Chondrocyte (in vitro differentiated cells): ENCODE measurements at regions not wholly inside any gene's neighbourhood (a gene's known extent, or its start where the extent isn't known, plus 50 kb on each side); places are given as distances from the start of the nearest gene placed in this dataset.
A peak's percentile ranks its signal among the peaks of the same experiment; 100 is the strongest.

Experiments
- DNase-seq: peaks from one replicate; pipeline ENCODE4 v3.0.0; 2021; ENCODE audit warnings: mixed read lengths, low spot score
- H3K27ac Mint-ChIP-seq: one replicate; pipeline ENCODE4 v1.8.0; 2021; ENCODE audit warnings: mild to moderate bottlenecking, moderate library complexity, mixed read lengths; ENCODE audit not compliant: unreplicated experiment
- H3K27me3 Mint-ChIP-seq: 2 replicates; pipeline ENCODE4 v1.8.0; 2021; ENCODE audit warnings: low read depth, mixed read lengths
- H3K36me3 Mint-ChIP-seq: 2 replicates; pipeline ENCODE4 v1.8.0; 2021; ENCODE audit warnings: low read depth, mixed read lengths
- H3K4me1 Mint-ChIP-seq: 2 replicates; pipeline ENCODE4 v1.8.0; 2021; ENCODE audit warnings: low read depth, mild to moderate bottlenecking, mixed read lengths
- H3K4me3 Mint-ChIP-seq: one replicate; pipeline ENCODE4 v1.8.0; 2021; ENCODE audit warnings: mild to moderate bottlenecking, moderate library complexity, mixed read lengths; ENCODE audit not compliant: unreplicated experiment
- H3K9me3 Mint-ChIP-seq: 2 replicates; pipeline ENCODE4 v1.8.0; 2021; ENCODE audit warnings: low read depth, mixed read lengths
- TF ChIP-seq, protein P1 (sequence below): fragments of 200-600 bp; sonication (generic); IDR thresholded peaks from 2 replicates; pipeline ENCODE4 v1.5.0; 2021; ENCODE audit warnings: antibody characterized with exemption, mild to moderate bottlenecking, moderate library complexity

- TF ChIP-seq, protein P1, sequence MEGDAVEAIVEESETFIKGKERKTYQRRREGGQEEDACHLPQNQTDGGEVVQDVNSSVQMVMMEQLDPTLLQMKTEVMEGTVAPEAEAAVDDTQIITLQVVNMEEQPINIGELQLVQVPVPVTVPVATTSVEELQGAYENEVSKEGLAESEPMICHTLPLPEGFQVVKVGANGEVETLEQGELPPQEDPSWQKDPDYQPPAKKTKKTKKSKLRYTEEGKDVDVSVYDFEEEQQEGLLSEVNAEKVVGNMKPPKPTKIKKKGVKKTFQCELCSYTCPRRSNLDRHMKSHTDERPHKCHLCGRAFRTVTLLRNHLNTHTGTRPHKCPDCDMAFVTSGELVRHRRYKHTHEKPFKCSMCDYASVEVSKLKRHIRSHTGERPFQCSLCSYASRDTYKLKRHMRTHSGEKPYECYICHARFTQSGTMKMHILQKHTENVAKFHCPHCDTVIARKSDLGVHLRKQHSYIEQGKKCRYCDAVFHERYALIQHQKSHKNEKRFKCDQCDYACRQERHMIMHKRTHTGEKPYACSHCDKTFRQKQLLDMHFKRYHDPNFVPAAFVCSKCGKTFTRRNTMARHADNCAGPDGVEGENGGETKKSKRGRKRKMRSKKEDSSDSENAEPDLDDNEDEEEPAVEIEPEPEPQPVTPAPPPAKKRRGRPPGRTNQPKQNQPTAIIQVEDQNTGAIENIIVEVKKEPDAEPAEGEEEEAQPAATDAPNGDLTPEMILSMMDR = no peak
- Mint-ChIP-seq H3K27me3 (no peaks in the 10 kb centered on the region), H3K4me1 (peaks cover 51% of the 10 kb centered on the region), H3K36me3 (peaks cover 2% of the 10 kb centered on the region), H3K27ac (peak overlapping the region; percentile 60), H3K9me3 (no peaks in the 10 kb centered on the region), H3K4me3 (no peak overlapping the region)
- no peak for DNase-seq
These were observed 168.3 kb downstream of the UXS1 start for GRCh38 chr2:106025796-106026195.

DNA sequence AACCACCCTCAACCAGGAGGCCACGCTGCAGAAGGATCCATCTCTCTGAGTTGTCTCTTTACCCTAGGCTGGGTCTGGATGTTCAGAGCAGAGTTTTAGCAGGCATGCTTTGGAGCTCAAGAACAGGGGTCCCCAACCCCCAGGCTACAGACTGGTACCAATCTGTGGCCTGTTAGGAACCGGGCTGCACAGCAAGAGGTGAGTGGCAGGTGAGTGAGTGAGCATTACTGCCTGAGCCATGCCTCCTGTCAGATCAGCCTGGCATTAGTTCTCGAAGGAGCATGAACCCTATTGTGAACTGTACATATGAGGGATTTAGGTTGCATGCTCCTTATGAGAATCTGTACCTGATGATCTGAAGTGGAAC is 172.5 kb downstream of the UXS1 start:
- H3K9me3 Mint-ChIP-seq = no peaks in the 10 kb centered on the region
- H3K4me3 Mint-ChIP-seq = no peak overlapping the region
- peaks cover 2% of the 10 kb centered on the region for H3K36me3 Mint-ChIP-seq
- H3K27ac Mint-ChIP-seq = no peak overlapping the region
- TF ChIP-seq, protein P1 = no peak
- no peaks in the 10 kb centered on the region for H3K27me3 Mint-ChIP-seq
- peaks cover 42% of the 10 kb centered on the region for H3K4me1 Mint-ChIP-seq
- DNase-seq = no peak

DNA sequence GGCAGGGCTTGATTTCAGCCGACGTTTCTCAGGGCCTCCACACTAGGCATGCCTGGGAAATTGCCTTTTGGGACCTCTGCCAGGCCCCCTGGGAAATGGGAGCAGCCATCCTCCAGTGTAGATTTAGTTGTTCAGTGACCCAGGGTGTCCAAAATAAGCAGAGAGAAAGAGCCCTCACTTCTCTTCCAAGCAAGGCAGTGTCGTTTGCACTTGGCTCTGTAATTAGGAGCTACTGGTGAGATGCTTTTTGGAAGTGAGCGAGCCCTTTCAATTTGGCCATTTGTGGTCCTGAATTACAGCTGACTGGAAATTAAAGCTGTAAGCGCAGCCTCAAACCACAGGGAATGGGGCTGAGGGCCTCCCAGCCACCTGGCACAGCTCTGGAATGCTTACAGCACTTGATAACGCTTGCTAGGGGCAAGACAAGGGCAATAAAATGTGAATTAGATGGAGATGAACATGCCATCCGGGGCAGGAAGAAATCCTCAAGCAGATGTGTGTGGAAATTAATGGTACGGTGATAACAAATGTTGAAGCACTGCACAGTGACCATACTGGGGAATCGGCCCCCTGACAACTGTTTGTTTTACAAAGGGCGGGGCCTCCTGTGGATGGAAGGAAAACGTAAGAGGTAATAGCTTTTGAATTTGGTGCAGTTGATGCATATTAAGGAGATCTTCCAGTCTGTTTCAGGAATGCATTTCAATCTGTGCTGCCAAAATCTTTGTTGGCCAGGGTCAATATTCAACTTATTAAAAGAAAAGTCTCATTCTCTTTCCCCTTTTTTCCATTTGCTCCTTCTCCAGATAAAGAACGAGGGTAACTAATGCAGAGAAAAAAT is 173.1 kb downstream of the UXS1 start:
- H3K36me3 Mint-ChIP-seq = peaks cover 2% of the 10 kb centered on the region
- no peak for DNase-seq
- H3K4me1 Mint-ChIP-seq = peaks cover 36% of the 10 kb centered on the region
- TF ChIP-seq, protein P1 = no peak
- H3K4me3 Mint-ChIP-seq = no peak overlapping the region
- no peaks in the 10 kb centered on the region for H3K27me3 Mint-ChIP-seq
- no peaks in the 10 kb centered on the region for H3K9me3 Mint-ChIP-seq
- peak overlapping the region; percentile 50 for H3K27ac Mint-ChIP-seq

GRCh38 chr2:106020032-106020431 is 174.1 kb downstream of the UXS1 start:
- no peaks in the 10 kb centered on the region for H3K27me3 Mint-ChIP-seq
- H3K4me3 Mint-ChIP-seq = no peak overlapping the region
- no peak overlapping the region for H3K27ac Mint-ChIP-seq
- peaks cover 26% of the 10 kb centered on the region for H3K4me1 Mint-ChIP-seq
- H3K9me3 Mint-ChIP-seq = no peaks in the 10 kb centered on the region
- peaks cover 2% of the 10 kb centered on the region for H3K36me3 Mint-ChIP-seq
- TF ChIP-seq, protein P1 = no peak
- no peak for DNase-seq

GRCh38 chr2:106018141-106018540 is 176.0 kb downstream of the UXS1 start:
- Mint-ChIP-seq H3K27me3 (no peaks in the 10 kb centered on the region), H3K9me3 (peaks cover 3% of the 10 kb centered on the region), H3K36me3 (no peaks in the 10 kb centered on the region), H3K27ac (no peak overlapping the region), H3K4me1 (peaks cover 26% of the 10 kb centered on the region), H3K4me3 (no peak overlapping the region)
- DNase-seq = no peak
- TF ChIP-seq, protein P1 = no peak
